ENCODE measurements at regions not wholly inside any gene's neighbourhood (a gene's known extent, or its start where the extent isn't known, plus 50 kb on each side); places are given as distances from the start of the nearest gene placed in this dataset.
"Not testable (repeated sequence)": the region's sequence is repeated elsewhere in the genome, so short reads cannot be mapped to it uniquely, and the experiment has no call there.

GRCh38 chr10:11403646-11404045 is 207.8 kb downstream of the USP6NL start:
- peak overlapping the region in 2 of 6 donors; percentile 48 to 77 for H3K27ac Mint-ChIP-seq
- H3K27me3 Mint-ChIP-seq; H3K36me3 Mint-ChIP-seq; DNase-seq; ATAC-seq (ENCODE audit: low read depth in 2 of 2): not testable (repeated sequence)
- H3K4me1 Mint-ChIP-seq = peaks cover 47 to 74% (median 70%) of the 10 kb centered on the region in 3 donors
- H3K9me3 Mint-ChIP-seq = peaks cover 0 to 13% (median 8%) of the 10 kb centered on the region in 7 donors
- H3K4me3 Mint-ChIP-seq = peak overlapping the region in 6 of 8 donors; percentile 44 to 86 (median 68)

GRCh38 chr10:11403116-11403515 is 208.3 kb downstream of the USP6NL start:
- H3K9me3 Mint-ChIP-seq = peaks cover 0 to 13% (median 8%) of the 10 kb centered on the region in 7 donors
- no peaks in the 10 kb centered on the region for H3K36me3 Mint-ChIP-seq
- ATAC-seq (ENCODE audit: low read depth in 2 of 2) (peak; percentile 91 to 94), DNase-seq (peak; percentile 57)
- peak overlapping the region in 7 of 8 donors; percentile 44 to 86 (median 71) for H3K4me3 Mint-ChIP-seq
- H3K4me1 Mint-ChIP-seq = peaks cover 45 to 69% (median 68%) of the 10 kb centered on the region in 3 donors
- H3K27me3 Mint-ChIP-seq = no peaks in the 10 kb centered on the region
- H3K27ac Mint-ChIP-seq = peak overlapping the region; percentile 31 to 93 (median 75)

GRCh38 chr10:11402392-11402791 is 209.1 kb downstream of the USP6NL start:
- peaks cover 0 to 11% (median 6%) of the 10 kb centered on the region in 7 donors for H3K9me3 Mint-ChIP-seq
- H3K27ac Mint-ChIP-seq = peak overlapping the region in 2 of 6 donors; percentile 27 to 84
- peaks cover 40 to 62% (median 62%) of the 10 kb centered on the region in 3 donors for H3K4me1 Mint-ChIP-seq
- ATAC-seq (ENCODE audit: low read depth in 2 of 2) = no peak
- H3K27me3 Mint-ChIP-seq = no peaks in the 10 kb centered on the region
- DNase-seq = no peak
- peak overlapping the region in 4 of 8 donors; percentile 4 to 36 (median 12) for H3K4me3 Mint-ChIP-seq
- no peaks in the 10 kb centered on the region for H3K36me3 Mint-ChIP-seq

GRCh38 chr10:11401264-11402235 is 209.9 kb downstream of the USP6NL start:
- H3K4me1 Mint-ChIP-seq = peaks cover 32 to 54% (median 53%) of the 10 kb centered on the region in 3 donors
- no peak for DNase-seq

GRCh38 chr10:11397980-11398580 is 213.4 kb downstream of the USP6NL start:
- H3K27me3 Mint-ChIP-seq = peaks cover 0 to 3% (median 0%) of the 10 kb centered on the region in 3 donors
- DNase-seq (no peak), ATAC-seq (ENCODE audit: low read depth in 2 of 2) (no peak)
- no peaks in the 10 kb centered on the region for H3K36me3 Mint-ChIP-seq
- no peak overlapping the region for H3K27ac Mint-ChIP-seq
- peaks cover 14 to 30% (median 27%) of the 10 kb centered on the region in 3 donors for H3K4me1 Mint-ChIP-seq
- peaks cover 0 to 4% (median 0%) of the 10 kb centered on the region in 7 donors for H3K9me3 Mint-ChIP-seq
- peak overlapping the region in 1 of 8 donors; percentile 0 for H3K4me3 Mint-ChIP-seq

More at GRCh38 chr10:11401264-11402235, 209.9 kb downstream of the USP6NL start:
- peak overlapping the region in 1 of 6 donors; percentile 84 for H3K27ac Mint-ChIP-seq
- H3K27me3 Mint-ChIP-seq = no peaks in the 10 kb centered on the region
- peak overlapping the region in 3 of 8 donors; percentile 12 to 57 (median 13) for H3K4me3 Mint-ChIP-seq
- ATAC-seq (ENCODE audit: low read depth in 2 of 2) = no peak
- H3K9me3 Mint-ChIP-seq = peaks cover 0 to 9% (median under 1%) of the 10 kb centered on the region in 7 donors
- H3K36me3 Mint-ChIP-seq = no peaks in the 10 kb centered on the region

- Mint-ChIP-seq H3K4me1 (peaks cover 8 to 24% (median 20%) of the 10 kb centered on the region in 3 donors), H3K27ac (no peak overlapping the region), H3K36me3 (no peaks in the 10 kb centered on the region), H3K4me3 (no peak overlapping the region), H3K27me3 (peaks cover 0 to 9% (median 4%) of the 10 kb centered on the region in 3 donors), H3K9me3 (peaks cover 0 to 1% (median 0%) of the 10 kb centered on the region in 7 donors)
- ATAC-seq (ENCODE audit: low read depth in 2 of 2) (no peak), DNase-seq (no peak)
Measured at GRCh38 chr10:11397077-11397965, 214.1 kb downstream of the USP6NL start.

GRCh38 chr10:11396311-11396955 is 215.0 kb downstream of the USP6NL start:
- Mint-ChIP-seq H3K4me1 (peaks cover 0 to 15% (median 11%) of the 10 kb centered on the region in 3 donors), H3K4me3 (no peak overlapping the region), H3K27ac (no peak overlapping the region)

GRCh38 chr10:11395581-11396310 is 215.7 kb downstream of the USP6NL start:
- no peak for ATAC-seq (ENCODE audit: low read depth in 2 of 2)
- Mint-ChIP-seq H3K4me3 (no peak overlapping the region), H3K4me1 (peaks cover 0 to 8% (median 4%) of the 10 kb centered on the region in 3 donors), H3K27me3 (peaks cover 0 to 9% (median 4%) of the 10 kb centered on the region in 3 donors), H3K27ac (peak overlapping the region in 1 of 6 donors; percentile 39), H3K9me3 (no peaks in the 10 kb centered on the region), H3K36me3 (no peaks in the 10 kb centered on the region)
- no peak for DNase-seq

More at GRCh38 chr10:11396311-11396955, 215.0 kb downstream of the USP6NL start:
- H3K27me3 Mint-ChIP-seq = peaks cover 0 to 9% (median 4%) of the 10 kb centered on the region in 3 donors
- ATAC-seq (ENCODE audit: low read depth in 2 of 2) = no peak
- no peak for DNase-seq
- H3K9me3 Mint-ChIP-seq = no peaks in the 10 kb centered on the region
- no peaks in the 10 kb centered on the region for H3K36me3 Mint-ChIP-seq

- Mint-ChIP-seq H3K4me1 (peaks cover 0 to 2% (median under 1%) of the 10 kb centered on the region in 3 donors), H3K4me3 (no peak overlapping the region), H3K36me3 (no peaks in the 10 kb centered on the region), H3K27ac (peak overlapping the region in 1 of 6 donors; percentile 39), H3K27me3 (peaks cover 0 to 9% (median 4%) of the 10 kb centered on the region in 3 donors), H3K9me3 (no peaks in the 10 kb centered on the region)
- ATAC-seq (ENCODE audit: low read depth in 2 of 2) (no peak), DNase-seq (no peak)
Measured at GRCh38 chr10:11395161-11395560, 216.3 kb downstream of the USP6NL start.

GRCh38 chr10:11393858-11394257 is 217.6 kb downstream of the USP6NL start:
- ATAC-seq (ENCODE audit: low read depth in 2 of 2) (no peak), DNase-seq (no peak)
- Mint-ChIP-seq H3K4me3 (no peak overlapping the region), H3K27ac (no peak overlapping the region), H3K4me1 (no peaks in the 10 kb centered on the region), H3K36me3 (no peaks in the 10 kb centered on the region), H3K27me3 (peaks cover 0 to 9% (median 4%) of the 10 kb centered on the region in 3 donors), H3K9me3 (no peaks in the 10 kb centered on the region)

- no peak for ATAC-seq (ENCODE audit: low read depth in 2 of 2)
- Mint-ChIP-seq H3K9me3 (no peaks in the 10 kb centered on the region), H3K4me1 (no peaks in the 10 kb centered on the region), H3K4me3 (no peak overlapping the region), H3K36me3 (peaks cover 0 to 3% of the 10 kb centered on the region in 2 donors), H3K27me3 (peaks cover 0 to 10% (median 9%) of the 10 kb centered on the region in 3 donors), H3K27ac (no peak overlapping the region)
- DNase-seq = no peak
Measured at GRCh38 chr10:11392776-11393175, 218.7 kb downstream of the USP6NL start.

All from naive B cell (primary cell).